OCI-LY7 (cell line): ENCODE measurements at regions not wholly inside any gene's neighbourhood (a gene's known extent, or its start where the extent isn't known, plus 50 kb on each side); places are given as distances from the start of the nearest gene placed in this dataset. TPM values are rescaled to one million over a fixed set of nuclear protein-coding genes. Genes with fewer than 3 reads are reported as not detected.

ENCODE experiments used
- BruUV-seq: library from RNA; stranded (reverse); fragments of 400-500 nt; replicated peaks from 2 replicates; lab custom pipeline; 2021; lab: Mats Ljungman, UMichigan
- CTCF ChIA-PET: fragments of 300-600 bp; sonication (Branson Sonifier 250); formaldehyde crosslinking; loops from one replicate; lab custom pipeline; 2022; ENCODE audit warnings: antibody characterized with exemption; ENCODE audit not compliant: unreplicated experiment; lab: Charles Lee
- POLR2A ChIA-PET: fragments of 300-600 bp; sonication (Branson Sonifier 250); formaldehyde crosslinking; loops from one replicate; lab custom pipeline; 2022; ENCODE audit warnings: antibody characterized with exemption; lab: Charles Lee
- DNase-seq: peaks from one replicate; pipeline ENCODE4 v3.0.0-alpha.2; 2015; ENCODE audit warnings: low spot score
- H2AFZ ChIP-seq: fragments of 200-600 bp; sonication (generic), shearing (Covaris generic); 2 replicates; pipeline ENCODE4 v1.6.1; 2014; ENCODE audit warnings: mild to moderate bottlenecking, antibody characterized with exemption, low read length, moderate library complexity
- H3K27ac ChIP-seq: fragments of 200-600 bp; sonication (generic); 2 replicates; pipeline ENCODE4 v1.5.1; 2014; ENCODE audit warnings: mixed run types, low read depth, mild to moderate bottlenecking, moderate library complexity, low read length, inconsistent platforms; ENCODE audit not compliant: poor library complexity, severe bottlenecking
- H3K36me3 ChIP-seq: fragments of 200-600 bp; sonication (generic); 2 replicates; pipeline ENCODE4 v1.6.1; 2014; ENCODE audit warnings: mild to moderate bottlenecking, antibody characterized with exemption, low read length, moderate library complexity, mixed read lengths; ENCODE audit not compliant: insufficient read depth
- H3K4me1 ChIP-seq: fragments of 200-600 bp; sonication (generic); 2 replicates; pipeline ENCODE4 v1.5.1; 2014; ENCODE audit warnings: mild to moderate bottlenecking, low read length; ENCODE audit not compliant: insufficient read depth, poor library complexity, severe bottlenecking
- H3K4me2 ChIP-seq: fragments of 200-600 bp; sonication (generic); 2 replicates; pipeline ENCODE4 v1.6.1; 2014; ENCODE audit warnings: mild to moderate bottlenecking, low read length
- H3K4me3 ChIP-seq: fragments of 200-600 bp; sonication (generic); 2 replicates; pipeline ENCODE4 v1.5.1; 2014; ENCODE audit warnings: mild to moderate bottlenecking, low read depth, low read length; ENCODE audit not compliant: poor library complexity, severe bottlenecking
- H3K79me2 ChIP-seq: fragments of 200-600 bp; sonication (generic); 2 replicates; pipeline ENCODE4 v1.6.1; 2016; ENCODE audit warnings: low read depth, mild to moderate bottlenecking, low read length, moderate library complexity, mixed read lengths; ENCODE audit not compliant: insufficient read depth
- H3K9me2 ChIP-seq: fragments of 200-600 bp; sonication (generic); 2 replicates; pipeline ENCODE4 v1.6.1; 2016; ENCODE audit warnings: mild to moderate bottlenecking, low read length, mixed read lengths; ENCODE audit not compliant: insufficient read depth
- H3K9me3 ChIP-seq: fragments of 200-600 bp; sonication (generic); 2 replicates; pipeline ENCODE4 v1.6.1; 2014; ENCODE audit warnings: mild to moderate bottlenecking, mixed run types, low read length, mixed read lengths
- H4K20me1 ChIP-seq: fragments of 200-600 bp; sonication (generic); 2 replicates; pipeline ENCODE4 v1.6.1; 2014; ENCODE audit warnings: mild to moderate bottlenecking, antibody characterized with exemption, low read length, moderate library complexity, mixed read lengths; ENCODE audit not compliant: insufficient read depth
- CTCF ChIP-seq: fragments of 200-600 bp; sonication (generic); conservative IDR thresholded peaks from 2 replicates; pipeline ENCODE4 v1.5.1; 2014; ENCODE audit warnings: mild to moderate bottlenecking, antibody characterized with exemption, low read length, moderate library complexity, mixed read lengths
- EZH2phosphoT487 ChIP-seq: fragments of 200-600 bp; sonication (generic); IDR thresholded peaks from 2 replicates; pipeline ENCODE4 v1.6.1; 2018; ENCODE audit warnings: low read depth, borderline replicate concordance, mild to moderate bottlenecking, mixed run types, antibody characterized with exemption, low read length, moderate library complexity, mixed read lengths
- intact Hi-C: fragments of 100-400 bp; cut with micrococcal nuclease; formaldehyde crosslinking; loops from one replicate; pipeline ENCODE4 v1.10.0; 2022; ENCODE audit not compliant: unreplicated experiment
- small RNA-seq: library from RNA; depleted of rRNA; stranded (forward); fragments of <200 nt; gene quantifications from one replicate; pipeline ENCODE3, GENCODE V24; 2014

DNA sequence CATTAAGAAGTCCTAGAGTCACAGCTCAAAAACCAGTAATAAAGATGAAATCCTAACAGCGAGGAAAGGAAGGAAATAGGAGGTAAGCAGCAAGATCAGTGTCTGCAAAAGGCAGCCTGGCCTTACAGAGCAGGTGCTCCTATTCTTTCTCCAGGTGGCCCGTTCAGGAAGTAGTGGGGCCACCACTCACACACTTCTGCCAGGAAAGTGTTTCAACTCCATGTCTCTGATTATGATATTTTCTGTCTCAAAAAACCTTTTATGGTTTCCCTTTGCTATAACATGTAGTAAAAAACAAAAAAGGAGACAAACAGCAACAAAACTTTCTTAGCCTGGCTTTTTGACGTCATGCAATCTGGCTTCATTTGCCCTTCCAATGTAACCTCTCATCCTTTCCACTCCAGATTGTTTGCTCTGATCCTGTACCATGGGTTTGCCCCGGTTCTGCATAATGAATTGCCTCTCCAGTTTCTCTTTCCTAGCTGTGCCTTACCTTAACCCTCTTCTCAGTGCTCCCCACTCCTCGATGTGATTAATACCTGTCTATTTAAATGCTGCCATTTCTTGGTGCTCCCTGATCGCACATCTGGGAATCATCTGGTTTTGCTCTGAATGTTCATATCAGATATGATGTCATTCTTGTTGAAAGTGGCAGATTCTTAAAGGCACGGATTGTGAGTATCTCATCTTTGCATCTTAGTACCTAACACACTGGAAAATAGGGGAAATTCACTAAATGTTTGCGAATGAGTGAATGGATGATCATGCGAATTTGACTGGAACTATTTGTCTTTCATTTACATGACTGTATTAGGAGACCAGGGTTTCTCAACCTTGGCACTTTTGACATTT is 50.6 kb upstream of the PTPRM start:
- intact Hi-C loops = no loop called here
- H3K9me2 ChIP-seq = no peaks in the 10 kb centered on the region
- no peaks in the 10 kb centered on the region for H3K36me3 ChIP-seq
- no peaks in the 10 kb centered on the region for H3K4me1 ChIP-seq
- no peaks in the 10 kb centered on the region for H3K9me3 ChIP-seq
- H3K79me2 ChIP-seq = no peaks in the 10 kb centered on the region
- H2AFZ ChIP-seq = no peak overlapping the region
- no peaks in the 10 kb centered on the region for H4K20me1 ChIP-seq
- ChIA-PET POLR2A (no interaction called here), CTCF (no interaction called here)
- H3K27ac ChIP-seq = no peak overlapping the region
- no peak overlapping the region for H3K4me2 ChIP-seq
- H3K4me3 ChIP-seq = no peak overlapping the region
- TF ChIP-seq EZH2phosphoT487 (no peak), CTCF (no peak)
- no TSS peak for BruUV-seq
- no peak for DNase-seq

Small RNAs in the stretch of these regions (small RNA-seq; reads per million reads assigned to genes)
- gene RF00554 = not detected
